Inflammatory macrophage treated with lipopolysaccharide for 1 hour (primary cell): ENCODE measurements at regions not wholly inside any gene's neighbourhood (a gene's known extent, or its start where the extent isn't known, plus 50 kb on each side); places are given as distances from the start of the nearest gene placed in this dataset.

Experiments
- DNase-seq, 2 donors: peaks; one replicate each; pipeline ENCODE4 v3.0.0-alpha.2; 2020 to 2022

GRCh38 chr10:44240584-44241205, 144.2 kb downstream of the CXCL12 start:
- no peak for DNase-seq

GRCh38 chr10:44238212-44238611, 146.7 kb downstream of the CXCL12 start:
- DNase-seq = no peak

GRCh38 chr10:44237364-44238049, 147.4 kb downstream of the CXCL12 start:
- no peak for DNase-seq

- no peak for DNase-seq
Measured at GRCh38 chr10:44235363-44235762, 149.5 kb downstream of the CXCL12 start.

- no peak for DNase-seq
Measured at GRCh38 chr10:44234483-44234875, 150.4 kb downstream of the CXCL12 start.

GRCh38 chr10:44233561-44234482, 151.1 kb downstream of the CXCL12 start:
- DNase-seq = no peak

DNA sequence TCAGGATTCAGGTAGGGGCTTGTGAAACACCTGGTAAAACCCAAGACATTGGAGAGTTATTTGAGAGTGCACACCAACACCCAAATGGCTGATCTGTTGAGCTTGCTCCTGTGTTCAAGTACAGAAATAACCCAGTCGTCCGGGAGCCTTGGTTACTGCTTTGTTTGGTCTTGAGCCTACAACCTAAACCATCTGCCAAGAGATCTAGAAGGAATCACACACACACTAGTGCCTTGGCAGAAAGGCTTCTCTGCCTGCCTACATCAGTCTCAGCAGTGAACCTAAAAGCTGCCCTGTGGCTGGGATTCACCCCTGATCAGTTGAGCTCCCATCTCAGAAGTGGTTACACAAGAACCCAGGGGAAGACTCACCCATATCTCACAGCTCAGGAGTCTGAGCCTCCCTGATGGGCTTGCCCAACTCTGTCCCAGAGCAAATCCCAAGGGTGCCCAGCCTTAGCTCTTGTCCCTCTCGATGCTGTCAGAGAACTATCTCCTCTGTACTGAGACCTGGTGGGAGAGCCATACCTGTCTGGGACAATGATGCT, 167.6 kb downstream of the CXCL12 start:
- DNase-seq = no peak

DNA sequence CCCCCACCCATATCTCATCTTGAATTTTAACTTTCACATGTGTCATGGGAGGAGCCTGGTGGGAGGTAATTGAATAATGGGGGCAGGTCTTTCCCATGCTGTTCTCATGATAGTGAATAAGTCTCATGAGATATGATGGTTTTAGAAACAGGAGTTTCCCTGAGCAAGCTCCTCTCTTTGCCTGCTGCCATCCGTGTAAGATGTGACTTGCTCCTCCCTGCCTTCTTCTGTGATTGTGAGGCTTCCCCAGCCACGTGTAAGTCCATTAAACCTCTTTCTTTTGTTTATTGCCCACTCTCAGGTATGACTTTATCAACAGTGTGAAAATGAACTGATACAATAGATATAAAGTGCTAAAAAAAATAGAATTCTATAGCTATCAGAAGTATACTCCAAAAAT, 168.8 kb downstream of the CXCL12 start:
- no peak for DNase-seq

GRCh38 chr10:44209811-44210210, 175.1 kb downstream of the CXCL12 start:
- DNase-seq = no peak

- no peak for DNase-seq
Measured at GRCh38 chr10:44207160-44207559, 177.7 kb downstream of the CXCL12 start.

GRCh38 chr10:44206127-44206818, 178.6 kb downstream of the CXCL12 start:
- DNase-seq = no peak

GRCh38 chr10:44205067-44205466, 179.8 kb downstream of the CXCL12 start:
- no peak for DNase-seq

- no peak for DNase-seq
Measured at GRCh38 chr10:44203535-44203934, 181.4 kb downstream of the CXCL12 start.

DNA sequence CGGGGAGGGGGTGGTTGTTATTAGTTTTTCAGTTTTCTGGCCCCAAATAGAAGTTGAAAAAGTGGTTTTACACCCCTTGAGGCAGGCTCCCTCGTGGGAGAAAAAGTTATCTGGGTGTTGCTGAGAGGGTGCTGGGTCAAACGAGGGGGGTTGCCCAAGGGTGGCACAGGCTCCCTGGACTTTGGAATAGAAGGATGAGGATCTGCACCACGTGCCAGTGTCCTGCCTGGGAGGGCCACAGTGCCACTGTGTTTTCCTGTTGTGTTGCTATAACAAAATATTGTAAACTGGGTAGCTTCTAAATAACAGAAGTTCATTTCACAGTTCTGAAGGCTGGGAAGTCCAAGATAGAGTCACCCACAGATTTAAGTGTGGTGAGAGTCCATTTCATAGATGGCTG, 181.9 kb downstream of the CXCL12 start:
- no peak for DNase-seq

GRCh38 chr10:44201656-44202055, 183.2 kb downstream of the CXCL12 start:
- no peak for DNase-seq

DNA sequence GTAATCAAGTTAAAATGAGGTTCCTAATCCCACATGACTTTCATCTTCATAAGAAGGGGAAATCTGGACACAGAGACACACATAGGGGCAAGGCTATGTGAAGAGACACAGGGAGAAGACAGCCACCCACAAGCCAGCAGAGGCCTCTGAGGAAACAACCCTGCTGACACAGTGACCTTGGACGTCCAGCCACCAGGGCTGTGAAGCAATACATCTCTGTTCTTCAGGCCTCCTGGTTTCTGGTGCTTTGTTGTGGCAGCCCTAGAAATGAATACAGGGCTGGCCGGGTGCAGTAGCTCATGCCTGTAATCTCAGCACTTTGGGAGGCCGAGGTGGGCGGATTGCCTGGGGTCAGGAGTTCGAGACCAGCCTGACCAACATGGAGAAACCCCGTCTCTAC, 183.9 kb downstream of the CXCL12 start:
- DNase-seq = no peak

DNA sequence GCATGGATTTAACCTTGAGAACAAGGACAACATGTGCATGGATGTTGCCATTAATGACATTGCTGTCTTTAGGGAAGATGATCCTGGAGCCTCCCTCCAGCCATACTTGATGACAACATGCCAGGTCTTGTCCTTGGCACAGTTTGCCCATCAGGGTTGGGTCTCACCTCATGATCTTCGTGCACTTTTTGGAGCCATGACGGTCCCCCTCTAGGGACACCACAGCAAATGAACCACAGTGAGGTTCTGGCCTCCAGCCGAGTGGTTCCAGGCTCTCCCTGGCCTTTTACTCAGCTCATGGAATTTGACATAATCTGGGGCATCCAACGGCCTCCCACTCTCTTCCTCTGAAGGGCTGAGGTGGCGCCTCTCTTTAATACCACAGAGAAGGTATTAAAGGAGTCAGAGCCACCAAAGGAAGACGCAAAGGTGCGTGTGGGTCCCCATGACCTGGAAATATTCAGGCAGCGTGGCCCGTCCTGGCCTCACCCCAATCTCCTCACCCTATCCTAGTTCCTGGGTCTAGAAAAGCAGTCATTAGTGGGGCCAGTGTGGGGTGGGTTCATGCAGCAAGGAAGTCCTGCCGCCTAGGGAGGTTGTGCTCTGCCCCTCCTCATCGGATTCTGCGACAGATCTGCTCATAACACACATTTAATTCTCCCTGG, 184.8 kb downstream of the CXCL12 start:
- DNase-seq = no peak

GRCh38 chr10:44199267-44199666, 185.6 kb downstream of the CXCL12 start:
- no peak for DNase-seq

GRCh38 chr10:44198780-44199097, 186.2 kb downstream of the CXCL12 start:
- DNase-seq = no peak

- no peak for DNase-seq
Measured at GRCh38 chr10:44198096-44198779, 186.7 kb downstream of the CXCL12 start.

DNA sequence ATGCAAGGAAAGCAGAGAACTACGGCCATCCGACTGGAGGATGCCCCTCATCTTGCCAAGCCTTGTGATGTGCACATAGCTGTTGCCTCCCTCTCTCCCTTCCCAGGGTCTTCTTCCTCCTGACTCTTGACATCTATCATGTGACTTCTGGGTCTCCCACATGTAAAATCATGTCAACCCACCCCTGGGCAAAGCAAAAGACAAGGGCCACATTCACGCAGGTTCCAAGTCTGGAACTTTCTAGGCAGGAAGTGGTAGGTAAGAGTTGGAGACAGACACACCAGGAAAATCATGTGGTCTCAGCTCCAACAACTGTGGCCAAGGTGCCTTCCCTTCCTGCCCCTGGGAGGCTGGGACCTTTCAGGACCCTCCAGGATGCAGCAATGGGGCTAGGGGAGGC, 187.3 kb downstream of the CXCL12 start:
- no peak for DNase-seq

DNA sequence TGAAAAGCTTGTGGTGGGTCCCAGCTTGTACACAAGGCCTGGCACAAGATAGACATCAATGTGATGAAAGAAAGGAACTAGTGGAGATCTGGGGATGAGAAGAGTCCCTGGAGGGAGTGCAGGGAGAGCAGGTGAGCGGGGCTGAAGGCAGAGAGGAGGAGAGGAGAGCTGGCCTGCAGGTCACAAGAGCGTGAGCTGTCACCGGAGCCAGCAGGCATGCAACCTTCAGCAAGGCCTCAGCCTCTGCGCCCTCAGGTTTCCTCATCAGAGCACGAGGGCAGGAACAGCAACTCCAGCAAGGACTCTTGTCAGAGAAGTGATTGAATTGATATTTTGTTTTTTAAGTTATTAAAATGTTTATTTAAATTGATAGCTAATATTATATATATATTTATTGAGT, 188.6 kb downstream of the CXCL12 start:
- DNase-seq = no peak
